Activated naive CD4-positive, alpha-beta T cell treated with anti-CD3 and anti-CD28 coated beads, Interleukin-2, amount 50 U/mL, for 24 hours (primary cell): ENCODE measurements at regions not wholly inside any gene's neighbourhood (a gene's known extent, or its start where the extent isn't known, plus 50 kb on each side); places are given as distances from the start of the nearest gene placed in this dataset.

Experiments used
- H3K27ac Mint-ChIP-seq: one replicate; pipeline ENCODE4 v1.8.0; 2021; ENCODE audit warnings: mild to moderate bottlenecking, mixed read lengths
- H3K27me3 Mint-ChIP-seq: one replicate; pipeline ENCODE4 v1.8.0; 2021; ENCODE audit warnings: mixed read lengths
- H3K36me3 Mint-ChIP-seq: one replicate; pipeline ENCODE4 v1.8.0; 2021; ENCODE audit warnings: mixed read lengths
- H3K4me1 Mint-ChIP-seq: one replicate; pipeline ENCODE4 v1.8.0; 2021; ENCODE audit warnings: mixed read lengths
- H3K4me3 Mint-ChIP-seq: one replicate; pipeline ENCODE4 v1.8.0; 2021; ENCODE audit warnings: mild to moderate bottlenecking, mixed read lengths
- H3K9me3 Mint-ChIP-seq: one replicate; pipeline ENCODE4 v1.8.0; 2021; ENCODE audit warnings: mixed read lengths

GRCh38 chr5:39870137-39870536 is 445.4 kb upstream of the DAB2 start:
- H3K9me3 Mint-ChIP-seq = peaks cover 19% of the 10 kb centered on the region
- no peak overlapping the region for H3K4me3 Mint-ChIP-seq
- peaks cover 16% of the 10 kb centered on the region for H3K27me3 Mint-ChIP-seq
- H3K4me1 Mint-ChIP-seq = no peaks in the 10 kb centered on the region
- no peak overlapping the region for H3K27ac Mint-ChIP-seq
- H3K36me3 Mint-ChIP-seq = no peaks in the 10 kb centered on the region

GRCh38 chr5:39869396-39869795 is 444.6 kb upstream of the DAB2 start:
- H3K9me3 Mint-ChIP-seq = peaks cover 19% of the 10 kb centered on the region
- no peaks in the 10 kb centered on the region for H3K36me3 Mint-ChIP-seq
- H3K4me3 Mint-ChIP-seq = no peak overlapping the region
- H3K27me3 Mint-ChIP-seq = peaks cover 12% of the 10 kb centered on the region
- no peaks in the 10 kb centered on the region for H3K4me1 Mint-ChIP-seq
- H3K27ac Mint-ChIP-seq = no peak overlapping the region

GRCh38 chr5:39867923-39868322 is 443.1 kb upstream of the DAB2 start:
- Mint-ChIP-seq H3K36me3 (no peaks in the 10 kb centered on the region), H3K4me3 (no peak overlapping the region), H3K27ac (no peak overlapping the region), H3K9me3 (peaks cover 19% of the 10 kb centered on the region), H3K27me3 (peaks cover 9% of the 10 kb centered on the region), H3K4me1 (no peaks in the 10 kb centered on the region)

- Mint-ChIP-seq H3K27ac (no peak overlapping the region), H3K27me3 (peaks cover 8% of the 10 kb centered on the region), H3K9me3 (peaks cover 9% of the 10 kb centered on the region), H3K4me3 (no peak overlapping the region), H3K4me1 (no peaks in the 10 kb centered on the region), H3K36me3 (no peaks in the 10 kb centered on the region)
Measured at GRCh38 chr5:39863926-39864552, 439.3 kb upstream of the DAB2 start.

GRCh38 chr5:39857041-39857440 is 432.3 kb upstream of the DAB2 start:
- Mint-ChIP-seq H3K36me3 (no peaks in the 10 kb centered on the region), H3K27ac (no peak overlapping the region), H3K9me3 (no peaks in the 10 kb centered on the region), H3K4me1 (no peaks in the 10 kb centered on the region), H3K27me3 (peaks cover 9% of the 10 kb centered on the region), H3K4me3 (no peak overlapping the region)

- no peaks in the 10 kb centered on the region for H3K36me3 Mint-ChIP-seq
- no peaks in the 10 kb centered on the region for H3K4me1 Mint-ChIP-seq
- no peaks in the 10 kb centered on the region for H3K9me3 Mint-ChIP-seq
- H3K27ac Mint-ChIP-seq = no peak overlapping the region
- H3K4me3 Mint-ChIP-seq = no peak overlapping the region
- peaks cover 5% of the 10 kb centered on the region for H3K27me3 Mint-ChIP-seq
Measured at GRCh38 chr5:39854771-39855410, 430.1 kb upstream of the DAB2 start.

- H3K27me3 Mint-ChIP-seq = peaks cover 28% of the 10 kb centered on the region
- no peaks in the 10 kb centered on the region for H3K36me3 Mint-ChIP-seq
- H3K4me1 Mint-ChIP-seq = no peaks in the 10 kb centered on the region
- H3K27ac Mint-ChIP-seq = no peak overlapping the region
- no peaks in the 10 kb centered on the region for H3K9me3 Mint-ChIP-seq
- no peak overlapping the region for H3K4me3 Mint-ChIP-seq
Measured at GRCh38 chr5:39850291-39850690, 425.5 kb upstream of the DAB2 start.

GRCh38 chr5:39846144-39846543 is 421.4 kb upstream of the DAB2 start:
- no peaks in the 10 kb centered on the region for H3K36me3 Mint-ChIP-seq
- no peaks in the 10 kb centered on the region for H3K4me1 Mint-ChIP-seq
- H3K4me3 Mint-ChIP-seq = no peak overlapping the region
- H3K27ac Mint-ChIP-seq = peak overlapping the region; percentile 53
- H3K27me3 Mint-ChIP-seq = peaks cover 26% of the 10 kb centered on the region
- H3K9me3 Mint-ChIP-seq = no peaks in the 10 kb centered on the region

- H3K4me3 Mint-ChIP-seq = no peak overlapping the region
- H3K9me3 Mint-ChIP-seq = peaks cover 9% of the 10 kb centered on the region
- H3K27me3 Mint-ChIP-seq = peaks cover 19% of the 10 kb centered on the region
- no peaks in the 10 kb centered on the region for H3K36me3 Mint-ChIP-seq
- H3K27ac Mint-ChIP-seq = no peak overlapping the region
- H3K4me1 Mint-ChIP-seq = no peaks in the 10 kb centered on the region
Measured at GRCh38 chr5:39843767-39844166, 419.0 kb upstream of the DAB2 start.

- Mint-ChIP-seq H3K4me1 (no peaks in the 10 kb centered on the region), H3K4me3 (no peak overlapping the region), H3K36me3 (no peaks in the 10 kb centered on the region), H3K27ac (no peak overlapping the region), H3K9me3 (peaks cover 6% of the 10 kb centered on the region), H3K27me3 (peaks cover 2% of the 10 kb centered on the region)
Measured at GRCh38 chr5:39835371-39835770, 410.6 kb upstream of the DAB2 start.

- no peak overlapping the region for H3K27ac Mint-ChIP-seq
- no peaks in the 10 kb centered on the region for H3K4me1 Mint-ChIP-seq
- H3K27me3 Mint-ChIP-seq = peaks cover 1% of the 10 kb centered on the region
- no peaks in the 10 kb centered on the region for H3K9me3 Mint-ChIP-seq
- H3K36me3 Mint-ChIP-seq = no peaks in the 10 kb centered on the region
- no peak overlapping the region for H3K4me3 Mint-ChIP-seq
Measured at GRCh38 chr5:39829441-39829840, 404.7 kb upstream of the DAB2 start.

GRCh38 chr5:39826051-39826450 is 401.3 kb upstream of the DAB2 start:
- H3K9me3 Mint-ChIP-seq = no peaks in the 10 kb centered on the region
- no peaks in the 10 kb centered on the region for H3K4me1 Mint-ChIP-seq
- H3K27ac Mint-ChIP-seq = no peak overlapping the region
- no peak overlapping the region for H3K4me3 Mint-ChIP-seq
- no peaks in the 10 kb centered on the region for H3K36me3 Mint-ChIP-seq
- no peaks in the 10 kb centered on the region for H3K27me3 Mint-ChIP-seq

- Mint-ChIP-seq H3K4me3 (no peak overlapping the region), H3K4me1 (no peaks in the 10 kb centered on the region), H3K36me3 (no peaks in the 10 kb centered on the region), H3K9me3 (no peaks in the 10 kb centered on the region), H3K27ac (no peak overlapping the region), H3K27me3 (no peaks in the 10 kb centered on the region)
Measured at GRCh38 chr5:39825301-39825700, 400.5 kb upstream of the DAB2 start.

- Mint-ChIP-seq H3K4me1 (no peaks in the 10 kb centered on the region), H3K9me3 (no peaks in the 10 kb centered on the region), H3K36me3 (no peaks in the 10 kb centered on the region), H3K27me3 (peaks cover 4% of the 10 kb centered on the region), H3K4me3 (no peak overlapping the region), H3K27ac (no peak overlapping the region)
Measured at GRCh38 chr5:39822020-39822419, 397.2 kb upstream of the DAB2 start.

- Mint-ChIP-seq H3K27me3 (peaks cover 14% of the 10 kb centered on the region), H3K4me1 (no peaks in the 10 kb centered on the region), H3K9me3 (no peaks in the 10 kb centered on the region), H3K36me3 (no peaks in the 10 kb centered on the region), H3K4me3 (no peak overlapping the region), H3K27ac (no peak overlapping the region)
Measured at GRCh38 chr5:39816866-39817265, 392.1 kb upstream of the DAB2 start.

- no peaks in the 10 kb centered on the region for H3K4me1 Mint-ChIP-seq
- no peak overlapping the region for H3K4me3 Mint-ChIP-seq
- no peaks in the 10 kb centered on the region for H3K36me3 Mint-ChIP-seq
- H3K9me3 Mint-ChIP-seq = no peaks in the 10 kb centered on the region
- H3K27ac Mint-ChIP-seq = no peak overlapping the region
- peaks cover 14% of the 10 kb centered on the region for H3K27me3 Mint-ChIP-seq
Measured at GRCh38 chr5:39816156-39816845, 391.5 kb upstream of the DAB2 start.
